ENCODE measurements at regions not wholly inside any gene's neighbourhood (a gene's known extent, or its start where the extent isn't known, plus 50 kb on each side); places are given as distances from the start of the nearest gene placed in this dataset.
A peak's percentile ranks its signal among the peaks of the same experiment; 100 is the strongest.

DNA sequence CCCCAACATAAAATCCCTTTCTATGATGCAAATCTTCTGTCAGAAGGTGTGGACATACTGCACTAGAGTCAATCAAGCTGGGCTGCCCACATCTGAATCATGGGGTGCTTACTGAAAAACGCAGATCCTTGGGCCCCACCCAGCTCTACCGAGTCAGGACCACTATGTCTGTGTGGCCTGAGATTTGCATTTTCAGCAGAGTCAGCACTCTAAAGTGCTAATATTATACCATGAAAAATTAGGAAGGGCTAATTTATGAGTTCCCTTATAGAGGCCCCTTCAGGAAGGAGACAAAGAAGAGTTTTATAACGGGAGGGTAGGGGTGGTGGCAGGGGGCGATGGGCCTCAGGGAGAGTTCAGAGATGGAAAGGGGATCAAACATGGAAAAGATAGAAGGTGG, 163.3 kb upstream of the NABP1 start:
- DNase-seq (ENCODE audit: low read depth), result no peak

DNA sequence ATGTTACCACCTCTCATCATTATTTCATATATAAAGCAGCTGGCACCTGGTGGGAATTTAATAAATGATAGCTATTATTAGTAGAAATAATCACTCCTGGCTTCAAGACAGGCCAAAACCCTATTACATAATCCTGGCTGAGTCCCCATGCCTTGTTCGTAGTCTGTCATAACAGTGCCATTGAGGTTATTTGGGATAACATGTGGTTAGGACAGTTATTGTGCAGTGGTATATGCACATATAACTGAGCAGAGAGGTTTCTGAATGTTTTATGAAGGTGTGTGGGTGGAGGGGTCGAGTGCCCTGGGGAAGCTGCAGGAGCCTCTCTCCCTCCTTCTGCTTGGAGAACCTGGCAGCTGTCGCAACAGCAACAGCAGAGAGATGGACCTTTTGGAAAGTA, 162.4 kb upstream of the NABP1 start:
- no peak for DNase-seq (ENCODE audit: low read depth)

DNA sequence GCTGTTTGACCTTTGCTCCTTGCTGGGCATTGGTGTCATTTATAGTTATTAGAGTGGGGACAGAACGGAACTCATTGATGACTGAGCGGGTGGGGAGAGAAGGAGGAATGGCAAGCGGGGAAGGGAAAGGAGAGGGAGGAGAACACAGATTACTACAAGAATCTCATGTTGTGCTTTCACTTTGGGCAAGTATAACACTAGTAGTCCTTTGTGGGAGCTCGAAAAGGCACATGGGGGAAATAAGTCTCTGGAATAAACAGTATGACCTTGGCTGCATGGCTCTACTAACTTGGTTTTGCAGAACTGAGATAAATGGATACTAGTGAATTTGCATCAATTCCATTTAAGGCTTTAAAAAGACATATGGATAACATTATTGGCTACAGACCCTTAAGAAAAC, 161.7 kb upstream of the NABP1 start:
- DNase-seq (ENCODE audit: low read depth), result no peak

DNA sequence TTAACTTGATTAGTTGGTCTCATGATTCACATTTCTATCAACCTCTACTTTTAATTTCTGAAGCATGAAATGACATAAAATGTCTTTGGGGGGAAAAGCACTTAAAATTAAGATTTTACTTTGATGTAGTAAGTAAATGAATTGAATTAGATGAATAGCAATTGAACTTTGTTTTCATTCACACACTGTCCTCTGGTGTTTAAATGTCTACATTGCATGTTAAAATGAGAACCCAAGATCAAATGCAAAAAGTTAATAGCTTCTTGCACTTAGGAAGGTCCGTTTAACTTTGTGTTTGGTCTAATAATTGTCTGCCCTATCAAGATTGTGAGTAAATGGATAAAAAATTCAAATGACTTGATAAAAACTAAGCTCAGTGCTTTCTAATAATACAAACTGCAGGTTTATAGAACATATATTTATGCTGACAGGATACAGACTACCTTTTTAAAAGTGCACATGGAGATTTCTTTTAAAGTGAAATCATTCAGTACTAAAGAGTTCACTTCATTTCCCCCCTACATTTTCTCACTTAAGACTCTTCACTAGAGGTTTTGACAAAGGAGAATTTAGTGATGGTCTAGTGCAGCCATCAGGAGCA, 156.2 kb upstream of the NABP1 start:
- no peak for DNase-seq (ENCODE audit: low read depth)

DNA sequence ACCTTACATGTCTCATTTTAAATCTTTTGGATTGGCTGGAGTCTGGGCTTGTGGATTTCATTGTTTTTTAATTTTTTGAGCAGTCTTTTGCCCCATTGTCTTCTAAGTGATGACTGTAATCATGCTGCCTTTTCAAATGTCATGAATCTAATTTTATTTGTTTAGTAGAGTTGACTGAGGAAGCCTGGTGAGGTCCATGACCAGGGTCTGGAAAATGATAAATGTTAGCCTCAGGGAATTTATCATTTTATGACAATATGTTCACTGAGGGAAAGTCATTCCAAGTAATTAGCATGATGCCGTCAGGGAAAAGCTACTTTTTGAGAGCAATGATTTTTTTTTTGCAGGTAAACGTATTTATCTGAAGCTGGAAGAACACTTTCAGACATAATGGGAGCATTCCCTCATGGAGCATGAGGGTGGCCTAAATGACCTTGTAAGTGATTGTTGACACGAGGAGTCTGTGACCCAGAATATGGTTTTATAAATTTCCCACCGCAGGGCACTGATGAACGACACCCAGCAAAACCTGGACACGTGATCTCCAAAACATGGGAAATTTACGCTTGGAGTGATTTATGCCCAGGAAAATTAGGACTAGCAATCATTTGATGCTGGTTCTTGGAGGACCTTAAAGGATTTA, 155.3 kb upstream of the NABP1 start:
- no peak for DNase-seq (ENCODE audit: low read depth)

DNA sequence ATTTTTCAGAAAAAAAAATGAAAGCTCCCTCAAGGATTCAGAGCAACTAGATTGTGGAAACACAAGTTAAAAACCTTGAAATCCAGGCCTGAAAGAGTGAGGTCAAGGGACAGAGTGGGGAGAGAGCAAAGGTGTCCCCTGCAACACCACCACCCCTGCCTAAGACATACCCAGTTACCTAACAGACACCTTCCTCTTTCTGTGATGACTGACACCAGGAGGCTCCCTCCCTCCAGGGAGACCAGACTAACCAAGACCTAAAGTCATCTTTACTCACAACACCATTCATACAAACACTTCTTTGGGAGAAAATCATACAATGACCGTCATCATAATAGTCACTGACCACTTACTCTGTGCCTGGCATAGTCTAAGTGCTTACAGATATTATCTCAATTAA, 151.8 kb upstream of the NABP1 start:
- DNase-seq (ENCODE audit: low read depth), result no peak

DNA sequence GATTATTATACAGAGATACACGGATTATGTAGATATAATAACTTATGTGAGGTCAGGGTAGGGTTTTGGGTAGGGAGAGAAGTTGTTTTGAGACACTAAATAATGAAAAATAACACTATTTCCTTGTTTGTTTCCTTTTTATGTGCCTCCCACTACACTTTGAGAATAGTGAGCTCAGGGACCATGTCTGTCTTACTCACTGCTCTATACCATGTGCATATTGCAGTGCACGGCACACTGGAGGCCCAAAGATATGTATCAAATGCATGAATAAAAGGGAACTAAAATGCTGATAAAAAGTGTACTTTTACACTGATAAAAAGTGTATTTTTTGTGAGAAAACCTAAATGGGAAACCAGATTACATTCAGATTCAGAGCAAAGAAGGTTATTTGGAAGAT, 151.4 kb upstream of the NABP1 start:
- no peak for DNase-seq (ENCODE audit: low read depth)

DNA sequence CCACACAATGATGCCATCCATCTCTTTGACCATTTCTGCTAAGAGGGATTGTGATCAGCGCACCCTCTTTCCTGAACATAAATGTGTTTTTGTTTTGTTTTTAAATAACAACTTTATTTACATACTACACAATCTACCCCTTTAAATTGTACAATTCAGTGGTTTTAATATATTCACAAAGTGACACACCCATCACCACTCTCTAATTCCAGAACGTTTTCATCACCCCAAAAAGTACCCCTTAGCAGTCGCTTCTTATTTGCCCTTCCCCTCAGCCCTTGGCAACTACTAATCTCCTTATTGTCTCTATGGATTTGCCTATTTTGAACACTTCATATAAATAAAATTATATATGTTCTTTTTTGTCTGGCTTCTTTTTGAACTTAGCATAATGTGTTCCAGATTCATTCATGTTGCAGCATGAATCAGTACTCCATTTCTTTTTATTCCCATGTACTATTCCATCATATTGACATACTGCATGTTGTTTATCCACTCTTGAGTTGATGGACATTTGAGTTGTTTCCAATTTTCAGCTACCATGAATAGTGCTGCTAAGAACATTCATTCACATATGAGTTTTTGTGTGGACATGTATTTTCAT, 150.9 kb upstream of the NABP1 start:
- DNase-seq (ENCODE audit: low read depth), result no peak

DNA sequence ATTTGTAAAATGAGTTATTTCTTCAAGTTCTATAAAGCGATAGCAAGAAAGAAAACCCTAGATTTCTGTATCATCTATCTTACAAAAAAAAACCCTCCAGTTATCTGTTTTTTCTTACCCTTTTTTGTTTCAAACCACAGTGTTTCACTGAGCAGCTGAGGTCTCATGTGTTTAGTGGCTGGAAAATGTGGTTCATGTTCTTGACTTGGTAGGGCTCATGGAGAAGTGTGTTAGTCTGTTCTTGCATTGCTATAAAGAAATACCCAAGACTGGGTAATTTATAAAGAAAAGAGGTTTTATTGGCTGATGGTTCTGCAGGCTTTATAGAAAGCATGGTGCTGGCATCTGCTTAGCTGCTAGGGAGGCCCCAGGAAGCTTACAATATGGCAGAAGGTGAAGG, 147.3 kb upstream of the NABP1 start:
- no peak for DNase-seq (ENCODE audit: low read depth)

DNA sequence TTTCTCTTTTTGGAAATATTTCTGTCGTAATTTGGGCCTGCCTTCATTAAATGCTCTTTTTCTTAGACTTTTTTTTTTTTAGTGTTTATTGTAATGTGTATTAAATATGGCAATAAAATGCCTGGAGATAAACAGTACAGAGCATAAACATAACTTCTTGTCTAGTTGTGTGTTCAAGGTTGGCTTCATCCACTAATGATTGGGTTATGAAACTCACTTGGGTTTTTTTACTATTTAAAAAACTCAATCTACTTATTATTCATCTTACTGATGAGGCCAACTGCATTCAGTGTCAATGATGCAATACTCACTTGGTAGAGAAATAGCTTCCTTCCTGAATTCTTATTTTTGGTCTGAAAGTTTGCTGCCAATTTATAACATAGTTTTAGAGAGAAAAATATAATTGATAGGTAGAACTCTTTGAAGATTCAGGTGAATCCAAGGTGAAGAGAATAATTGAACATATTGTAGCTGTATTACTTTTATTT, 144.2 kb upstream of the NABP1 start:
- DNase-seq (ENCODE audit: low read depth), result no peak

DNA sequence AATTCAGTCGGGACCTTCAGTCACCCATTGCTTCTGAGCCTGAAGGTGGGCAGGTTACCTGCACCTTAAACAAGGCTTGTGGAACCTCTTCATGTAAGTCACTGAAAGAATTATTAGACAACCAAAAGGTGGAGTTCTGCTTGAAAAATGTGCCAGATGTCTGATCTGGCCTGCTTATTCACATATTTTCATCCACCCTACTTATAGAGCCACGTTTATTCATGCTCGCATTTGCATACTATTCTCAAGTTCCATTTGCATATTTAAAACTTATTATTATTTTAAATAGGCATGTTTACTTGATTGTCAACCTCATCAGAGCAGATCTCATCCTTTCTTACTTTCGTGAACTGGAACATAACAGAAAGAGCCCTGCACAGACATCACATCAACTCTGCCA, 140.0 kb upstream of the NABP1 start:
- DNase-seq (ENCODE audit: low read depth), result no peak

DNA sequence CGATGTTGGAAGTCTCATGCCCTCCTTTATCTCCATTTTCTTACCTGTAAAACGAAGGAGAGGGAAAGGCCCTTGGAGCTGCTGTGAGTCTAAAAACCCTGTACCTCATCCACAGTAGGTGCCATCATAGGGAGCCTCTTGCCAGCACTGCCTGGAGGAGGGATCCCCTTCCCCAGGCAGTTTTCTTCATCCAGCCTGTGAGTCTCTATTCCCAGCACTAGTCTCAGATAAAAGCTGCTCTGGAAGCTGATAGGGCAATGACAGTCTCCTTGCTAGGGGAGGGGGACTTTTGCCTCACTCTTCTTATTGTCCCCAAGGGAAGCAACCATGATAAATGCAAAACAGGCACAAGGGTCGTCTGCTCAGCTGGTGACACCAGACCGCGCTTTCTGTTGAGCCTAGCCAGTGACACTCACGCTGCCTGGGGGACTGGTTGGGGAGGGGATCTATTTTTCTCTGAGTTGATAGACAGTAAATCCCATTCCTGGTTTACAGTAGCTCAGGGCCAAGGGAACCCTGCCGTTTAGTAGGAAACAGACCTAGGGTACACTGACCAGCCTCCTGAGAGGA, 139.5 kb upstream of the NABP1 start:
- DNase-seq (ENCODE audit: low read depth), result no peak

DNA sequence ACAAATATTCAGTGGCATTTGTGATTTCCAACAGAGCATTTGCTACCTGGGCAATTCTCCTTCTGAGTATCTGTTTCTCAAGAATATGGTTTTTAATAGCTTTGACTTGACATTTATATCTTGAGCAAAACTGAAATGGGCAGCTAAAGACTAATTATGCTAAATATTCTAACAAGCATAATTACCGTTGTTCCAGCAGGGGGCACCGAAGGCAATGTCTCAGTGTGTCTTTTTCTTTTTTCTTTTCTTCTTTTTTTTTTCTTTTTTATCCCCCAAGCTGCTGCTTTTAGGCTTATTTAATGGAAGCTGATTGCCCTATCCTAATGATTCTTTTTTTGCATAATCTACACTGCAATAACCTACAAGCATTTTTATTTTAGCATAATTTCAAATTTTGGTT, 138.9 kb upstream of the NABP1 start:
- DNase-seq (ENCODE audit: low read depth), result no peak

DNA sequence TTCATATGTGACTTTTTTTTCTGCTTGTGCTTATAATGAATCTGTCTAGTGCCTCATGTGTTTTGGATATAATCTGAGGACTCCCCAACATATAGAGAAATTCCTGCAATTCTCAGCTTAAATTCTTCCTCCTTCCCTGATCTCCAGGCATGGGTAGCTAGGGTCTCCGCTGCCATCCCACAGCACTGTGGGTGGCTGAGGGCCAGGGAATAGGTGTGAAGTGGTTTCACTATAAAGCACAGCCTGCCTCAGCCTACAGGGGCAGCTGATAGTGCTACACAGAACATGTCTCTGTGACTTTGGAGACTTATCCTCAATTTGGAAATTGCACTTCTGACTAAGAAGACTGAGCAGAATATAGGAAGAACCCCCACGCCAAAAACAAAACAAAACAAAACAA, 137.3 kb upstream of the NABP1 start:
- no peak for DNase-seq (ENCODE audit: low read depth)

DNA sequence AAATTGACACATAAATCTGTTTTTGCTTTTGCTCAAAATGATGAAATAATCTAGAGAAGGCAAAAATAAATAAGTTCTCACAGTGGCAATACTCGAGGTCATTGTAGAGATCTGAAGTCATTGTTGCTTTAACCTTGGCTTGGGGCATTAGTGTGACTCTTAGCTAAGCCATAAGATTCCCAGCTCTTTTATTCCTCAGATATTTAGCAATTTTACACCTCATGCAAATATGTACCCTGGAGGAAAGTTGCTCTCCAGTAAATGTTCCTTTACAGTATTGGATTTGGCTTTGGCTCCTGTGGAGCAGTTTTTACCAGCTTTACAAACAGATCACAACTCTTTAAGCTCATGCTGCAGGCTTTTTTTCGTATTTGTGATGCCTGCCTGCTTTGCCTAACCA, 134.2 kb upstream of the NABP1 start:
- no peak for DNase-seq (ENCODE audit: low read depth)

DNA sequence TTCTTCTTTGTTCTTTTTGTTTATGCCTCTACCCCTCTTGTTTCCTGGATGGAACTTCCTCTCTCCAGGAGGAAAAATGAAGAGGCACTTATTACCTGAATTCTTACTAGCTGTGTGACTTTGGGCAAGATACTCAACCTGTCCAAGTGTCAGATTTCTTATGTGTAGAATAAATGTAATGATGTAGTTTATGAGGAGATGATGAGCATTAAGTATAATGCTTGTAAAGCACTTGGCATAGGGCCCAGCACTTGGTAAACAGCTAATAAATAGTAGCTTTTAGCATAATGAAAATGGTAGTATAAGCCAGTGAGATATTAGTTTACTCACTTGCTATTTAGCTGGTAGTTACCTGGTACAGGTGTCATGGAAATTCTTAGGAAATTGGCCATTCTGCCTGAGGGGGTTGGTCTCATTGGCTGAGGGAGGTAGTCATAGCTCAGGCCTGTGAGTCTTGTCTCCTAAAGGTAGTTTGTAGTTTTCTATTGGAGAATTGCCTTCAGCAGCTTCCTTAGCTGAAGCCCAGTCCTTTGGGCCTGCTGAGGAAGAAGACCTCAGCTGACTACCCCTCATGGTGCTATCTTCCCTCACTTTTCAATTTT, 133.4 kb upstream of the NABP1 start:
- no peak for DNase-seq (ENCODE audit: low read depth)

DNA sequence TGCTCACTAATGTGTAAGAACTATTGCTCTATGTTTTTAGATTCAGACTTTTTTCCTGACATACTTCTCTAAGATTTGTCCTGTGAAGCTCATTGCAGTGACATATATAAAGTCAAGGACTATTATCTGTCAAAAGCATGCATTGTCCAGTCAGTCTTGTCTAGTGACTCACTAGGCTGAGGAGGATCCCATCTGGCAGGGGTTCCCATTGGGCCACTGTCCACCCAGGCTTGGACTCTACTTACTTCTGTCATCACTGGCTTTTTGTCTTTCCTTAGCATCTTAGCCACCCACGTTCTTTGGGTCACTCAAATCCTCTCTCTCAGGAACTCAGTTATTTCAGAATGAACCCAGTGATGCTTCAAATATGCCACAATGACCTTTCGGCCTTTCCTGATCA, 132.6 kb upstream of the NABP1 start:
- no peak for DNase-seq (ENCODE audit: low read depth)

DNA sequence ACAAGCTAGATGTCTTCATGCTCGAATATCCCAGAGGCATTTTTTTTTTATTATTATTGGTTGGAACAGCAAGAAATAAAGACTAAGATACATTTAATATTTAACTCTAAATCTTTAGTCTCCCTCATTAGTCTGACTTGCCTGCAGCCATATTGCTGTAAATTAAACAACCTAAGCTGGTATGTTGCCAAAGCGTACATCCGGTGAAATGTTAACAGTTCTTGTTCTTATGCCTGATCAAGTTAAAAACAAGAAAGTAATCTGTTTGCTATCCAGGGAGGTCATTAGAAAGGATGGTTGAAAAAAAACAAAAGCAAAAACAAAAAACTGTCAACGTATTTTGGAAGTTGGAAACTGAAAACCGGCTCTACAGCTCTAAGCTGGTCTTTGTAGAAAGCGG, 125.9 kb upstream of the NABP1 start:
- DNase-seq (ENCODE audit: low read depth), result no peak

DNA sequence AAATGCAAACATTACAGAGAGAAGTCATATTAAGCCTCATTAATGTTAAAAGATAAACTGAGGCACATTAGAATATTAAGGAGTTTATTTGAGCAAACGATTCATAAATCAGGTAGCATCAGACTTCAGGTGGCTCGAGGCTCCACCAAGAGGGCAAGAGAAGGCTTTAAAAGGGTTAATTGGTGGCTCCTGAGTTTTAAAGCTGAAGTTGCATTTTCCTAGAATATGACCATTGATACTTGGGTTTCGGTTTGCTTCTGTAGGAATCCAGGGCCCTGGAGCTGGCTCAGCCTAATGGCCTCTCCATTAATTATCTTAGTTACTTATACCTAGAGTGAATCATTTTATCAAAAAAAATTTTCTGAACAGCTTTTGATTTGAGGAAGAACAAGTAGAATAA, 123.7 kb upstream of the NABP1 start:
- DNase-seq (ENCODE audit: low read depth), result no peak

DNA sequence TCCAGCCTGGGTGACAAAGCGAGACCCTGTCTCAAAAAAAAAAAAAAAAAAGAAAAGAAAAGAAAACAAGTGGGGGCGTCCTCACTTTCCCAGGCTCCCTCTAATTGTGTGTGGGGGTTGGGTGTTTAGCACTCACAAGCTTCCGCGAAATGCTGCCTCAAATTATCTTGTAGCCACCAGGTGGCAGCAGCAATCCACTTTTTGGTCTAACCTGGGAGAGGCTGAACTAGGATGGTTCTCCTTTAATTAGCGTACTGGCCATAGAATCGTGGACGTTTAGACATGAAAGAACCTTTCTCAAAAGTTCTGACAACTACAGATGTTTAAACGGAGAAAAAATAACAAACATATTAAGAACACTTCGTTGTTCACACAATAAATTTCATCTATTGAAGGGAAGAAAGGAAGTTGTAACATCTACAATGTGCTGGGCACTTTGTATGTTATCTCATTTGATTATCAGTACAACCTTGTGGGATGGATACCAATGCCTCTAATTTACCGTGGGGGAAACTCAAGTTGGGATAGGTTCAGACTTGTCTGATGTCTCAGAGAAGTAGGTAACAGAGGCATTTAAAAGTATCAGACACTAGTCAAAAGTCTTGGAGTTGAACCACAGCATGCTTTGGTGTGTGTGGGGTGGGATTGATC, 122.7 kb upstream of the NABP1 start:
- peak; percentile 66 for DNase-seq (ENCODE audit: low read depth)

DNA sequence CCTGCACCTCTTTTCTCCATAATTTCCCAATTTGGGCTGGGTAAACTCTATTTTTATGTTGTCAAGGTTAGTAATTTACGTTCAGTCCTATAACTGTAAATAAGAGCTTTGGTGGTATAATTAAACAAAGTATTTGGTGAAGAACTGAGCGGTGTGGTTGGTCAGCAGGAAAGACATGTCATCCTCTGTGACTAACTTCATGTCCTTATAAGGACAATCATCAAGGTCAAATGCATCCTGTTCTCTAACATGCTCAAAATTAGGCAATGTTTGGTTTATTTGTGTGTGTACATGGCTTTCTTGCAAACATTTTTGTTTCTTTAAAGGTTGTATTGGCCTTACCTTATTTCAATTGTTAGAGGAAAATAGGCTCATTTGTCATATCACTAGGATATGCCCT, 121.5 kb upstream of the NABP1 start:
- no peak for DNase-seq (ENCODE audit: low read depth)

DNA sequence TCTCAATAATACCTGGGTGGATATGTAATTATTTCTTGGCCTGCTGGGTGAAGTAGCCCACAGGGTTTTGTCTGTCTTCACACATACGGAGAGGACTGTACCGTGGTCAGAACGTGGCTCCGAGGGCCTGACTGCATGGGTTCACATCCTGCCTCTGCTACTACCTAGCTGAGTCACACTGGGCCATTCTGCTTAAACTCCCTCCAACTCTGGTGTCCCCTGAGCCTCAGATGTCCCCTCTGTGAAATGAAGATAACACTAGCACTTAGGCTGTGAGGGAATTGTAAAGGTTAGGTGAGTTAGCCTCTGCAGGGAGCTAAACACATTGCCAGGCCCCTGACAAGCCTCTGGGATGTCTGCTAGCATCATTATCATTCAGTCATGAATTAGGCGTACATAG, 120.1 kb upstream of the NABP1 start:
- DNase-seq (ENCODE audit: low read depth), result no peak

DNA sequence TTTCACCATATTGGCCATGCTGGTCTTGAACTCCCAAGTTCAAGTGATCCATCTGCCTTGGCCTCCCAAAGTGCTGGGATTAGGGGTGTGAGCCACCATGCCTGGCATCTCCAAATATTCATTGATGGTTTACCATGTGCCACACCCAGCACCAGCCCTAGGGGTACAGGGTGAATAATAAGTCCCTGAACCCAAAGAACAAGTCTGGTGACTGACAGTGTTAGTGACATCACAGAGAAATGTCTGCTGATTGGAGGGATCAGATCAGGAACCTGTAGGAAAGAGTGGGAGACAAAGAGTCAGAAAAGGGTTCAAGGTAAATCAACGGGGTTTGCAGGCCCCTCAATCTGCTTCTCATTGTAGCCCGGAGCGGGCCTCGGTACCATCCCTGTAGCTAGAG, 118.4 kb upstream of the NABP1 start:
- DNase-seq (ENCODE audit: low read depth), result no peak

Data from stimulated activated CD8-positive, alpha-beta memory T cell treated with anti-CD3 and anti-CD28 coated beads, Interleukin-7, amount 100 ng/mL, for 24 hours (primary cell).